Activated T-helper 17 cell treated with anti-CD3 and anti-CD28 coated beads, Interleukin-2, amount 50 U/mL, for 72 hours (primary cell): ENCODE measurements at regions not wholly inside any gene's neighbourhood (a gene's known extent, or its start where the extent isn't known, plus 50 kb on each side); places are given as distances from the start of the nearest gene placed in this dataset.

ENCODE experiments used
- ATAC-seq: fragments of 150-1000 bp; cut with Tn5 transposase; replicated peaks from 2 replicates; pipeline ENCODE4 v1.10.0; 2021; ENCODE audit warnings: mild to moderate bottlenecking, moderate library complexity
- H3K27ac Mint-ChIP-seq: one replicate; pipeline ENCODE4 v1.8.0; 2022; ENCODE audit warnings: mixed read lengths
- H3K27me3 Mint-ChIP-seq: one replicate; pipeline ENCODE4 v1.8.0; 2022; ENCODE audit warnings: mixed read lengths
- H3K36me3 Mint-ChIP-seq: one replicate; pipeline ENCODE4 v1.8.0; 2022; ENCODE audit warnings: low read depth, mild to moderate bottlenecking, mixed read lengths
- H3K4me1 Mint-ChIP-seq: one replicate; pipeline ENCODE4 v1.8.0; 2022; ENCODE audit warnings: mixed read lengths
- H3K4me3 Mint-ChIP-seq: one replicate; pipeline ENCODE4 v1.8.0; 2022; ENCODE audit warnings: mild to moderate bottlenecking, mixed read lengths
- H3K9me3 Mint-ChIP-seq: one replicate; pipeline ENCODE4 v1.8.0; 2022; ENCODE audit warnings: mixed read lengths

- H3K27me3 Mint-ChIP-seq: no peaks in the 10 kb centered on the region
- H3K4me1 Mint-ChIP-seq: no peaks in the 10 kb centered on the region
- H3K27ac Mint-ChIP-seq: no peak overlapping the region
- no peak for ATAC-seq
- no peak overlapping the region for H3K4me3 Mint-ChIP-seq
- no peaks in the 10 kb centered on the region for H3K36me3 Mint-ChIP-seq
- no peaks in the 10 kb centered on the region for H3K9me3 Mint-ChIP-seq
Observed at GRCh38 chr2:212708355-212708754, 169.8 kb upstream of the ERBB4 start.

- no peak for ATAC-seq
- H3K36me3 Mint-ChIP-seq: no peaks in the 10 kb centered on the region
- H3K27ac Mint-ChIP-seq: no peak overlapping the region
Observed at GRCh38 chr2:212695426-212695825, 156.8 kb upstream of the ERBB4 start.

GRCh38 chr2:212694398-212694797 lies 155.8 kb upstream of the ERBB4 start:
- Mint-ChIP-seq H3K27me3 (no peaks in the 10 kb centered on the region), H3K36me3 (no peaks in the 10 kb centered on the region), H3K9me3 (no peaks in the 10 kb centered on the region), H3K4me3 (no peak overlapping the region), H3K4me1 (no peaks in the 10 kb centered on the region), H3K27ac (no peak overlapping the region)
- ATAC-seq: no peak

More at GRCh38 chr2:212695426-212695825, 156.8 kb upstream of the ERBB4 start:
- H3K27me3 Mint-ChIP-seq: no peaks in the 10 kb centered on the region
- no peaks in the 10 kb centered on the region for H3K9me3 Mint-ChIP-seq
- no peak overlapping the region for H3K4me3 Mint-ChIP-seq
- no peaks in the 10 kb centered on the region for H3K4me1 Mint-ChIP-seq

GRCh38 chr2:212692466-212692865 lies 153.9 kb upstream of the ERBB4 start:
- Mint-ChIP-seq H3K4me1 (no peaks in the 10 kb centered on the region), H3K36me3 (no peaks in the 10 kb centered on the region), H3K9me3 (no peaks in the 10 kb centered on the region), H3K27ac (no peak overlapping the region), H3K4me3 (no peak overlapping the region), H3K27me3 (no peaks in the 10 kb centered on the region)
- no peak for ATAC-seq

GRCh38 chr2:212686285-212686895 lies 147.8 kb upstream of the ERBB4 start:
- no peak for ATAC-seq
- Mint-ChIP-seq H3K9me3 (no peaks in the 10 kb centered on the region), H3K4me1 (no peaks in the 10 kb centered on the region), H3K4me3 (no peak overlapping the region), H3K27ac (no peak overlapping the region), H3K36me3 (no peaks in the 10 kb centered on the region), H3K27me3 (peaks cover 4% of the 10 kb centered on the region)

GRCh38 chr2:212683346-212684097 lies 144.9 kb upstream of the ERBB4 start:
- peaks cover 4% of the 10 kb centered on the region for H3K27me3 Mint-ChIP-seq
- H3K27ac Mint-ChIP-seq: no peak overlapping the region
- no peak for ATAC-seq
- H3K4me3 Mint-ChIP-seq: no peak overlapping the region
- no peaks in the 10 kb centered on the region for H3K36me3 Mint-ChIP-seq
- no peaks in the 10 kb centered on the region for H3K4me1 Mint-ChIP-seq
- H3K9me3 Mint-ChIP-seq: no peaks in the 10 kb centered on the region

- no peak overlapping the region for H3K4me3 Mint-ChIP-seq
- no peak overlapping the region for H3K27ac Mint-ChIP-seq
Observed at GRCh38 chr2:212682937-212683336, 144.3 kb upstream of the ERBB4 start.

GRCh38 chr2:212677466-212677865 lies 138.9 kb upstream of the ERBB4 start:
- ATAC-seq: no peak
- Mint-ChIP-seq H3K36me3 (no peaks in the 10 kb centered on the region), H3K27ac (no peak overlapping the region), H3K4me3 (no peak overlapping the region), H3K9me3 (no peaks in the 10 kb centered on the region), H3K4me1 (no peaks in the 10 kb centered on the region), H3K27me3 (peaks cover 6% of the 10 kb centered on the region)

More at GRCh38 chr2:212682937-212683336, 144.3 kb upstream of the ERBB4 start:
- H3K36me3 Mint-ChIP-seq: no peaks in the 10 kb centered on the region
- no peak for ATAC-seq
- peaks cover 4% of the 10 kb centered on the region for H3K27me3 Mint-ChIP-seq
- H3K9me3 Mint-ChIP-seq: no peaks in the 10 kb centered on the region
- H3K4me1 Mint-ChIP-seq: no peaks in the 10 kb centered on the region

GRCh38 chr2:212672186-212672585 lies 133.6 kb upstream of the ERBB4 start:
- Mint-ChIP-seq H3K9me3 (no peaks in the 10 kb centered on the region), H3K27ac (no peak overlapping the region), H3K36me3 (no peaks in the 10 kb centered on the region), H3K27me3 (peaks cover 1% of the 10 kb centered on the region), H3K4me1 (no peaks in the 10 kb centered on the region), H3K4me3 (no peak overlapping the region)
- ATAC-seq: no peak

GRCh38 chr2:212669761-212670160 lies 131.2 kb upstream of the ERBB4 start:
- no peaks in the 10 kb centered on the region for H3K9me3 Mint-ChIP-seq
- no peaks in the 10 kb centered on the region for H3K4me1 Mint-ChIP-seq
- H3K27ac Mint-ChIP-seq: no peak overlapping the region

GRCh38 chr2:212667751-212668316 lies 129.2 kb upstream of the ERBB4 start:
- Mint-ChIP-seq H3K4me3 (no peak overlapping the region), H3K27me3 (no peaks in the 10 kb centered on the region), H3K27ac (no peak overlapping the region), H3K36me3 (no peaks in the 10 kb centered on the region), H3K9me3 (no peaks in the 10 kb centered on the region), H3K4me1 (no peaks in the 10 kb centered on the region)
- ATAC-seq: no peak

More at GRCh38 chr2:212669761-212670160, 131.2 kb upstream of the ERBB4 start:
- no peak overlapping the region for H3K4me3 Mint-ChIP-seq
- no peak for ATAC-seq
- no peaks in the 10 kb centered on the region for H3K36me3 Mint-ChIP-seq
- H3K27me3 Mint-ChIP-seq: no peaks in the 10 kb centered on the region

GRCh38 chr2:212665948-212666347 lies 127.3 kb upstream of the ERBB4 start:
- Mint-ChIP-seq H3K27ac (no peak overlapping the region), H3K27me3 (no peaks in the 10 kb centered on the region), H3K4me1 (no peaks in the 10 kb centered on the region), H3K36me3 (no peaks in the 10 kb centered on the region), H3K4me3 (no peak overlapping the region), H3K9me3 (no peaks in the 10 kb centered on the region)
- ATAC-seq: no peak

GRCh38 chr2:212659441-212659840 lies 120.8 kb upstream of the ERBB4 start:
- Mint-ChIP-seq H3K36me3 (no peaks in the 10 kb centered on the region), H3K9me3 (no peaks in the 10 kb centered on the region), H3K27ac (no peak overlapping the region), H3K27me3 (peaks cover 3% of the 10 kb centered on the region), H3K4me1 (no peaks in the 10 kb centered on the region), H3K4me3 (no peak overlapping the region)
- no peak for ATAC-seq

- ATAC-seq: no peak
- no peak overlapping the region for H3K27ac Mint-ChIP-seq
- no peaks in the 10 kb centered on the region for H3K27me3 Mint-ChIP-seq
- no peaks in the 10 kb centered on the region for H3K4me1 Mint-ChIP-seq
- no peaks in the 10 kb centered on the region for H3K9me3 Mint-ChIP-seq
- H3K4me3 Mint-ChIP-seq: no peak overlapping the region
- H3K36me3 Mint-ChIP-seq: no peaks in the 10 kb centered on the region
Observed at GRCh38 chr2:212649646-212650045, 111.0 kb upstream of the ERBB4 start.

- ATAC-seq: no peak
- no peaks in the 10 kb centered on the region for H3K9me3 Mint-ChIP-seq
- no peak overlapping the region for H3K27ac Mint-ChIP-seq
- H3K27me3 Mint-ChIP-seq: no peaks in the 10 kb centered on the region
- no peaks in the 10 kb centered on the region for H3K4me1 Mint-ChIP-seq
- H3K4me3 Mint-ChIP-seq: no peak overlapping the region
- H3K36me3 Mint-ChIP-seq: no peaks in the 10 kb centered on the region
Observed at GRCh38 chr2:212646698-212647366, 108.2 kb upstream of the ERBB4 start.
